HG02798 (cell line): ENCODE measurements at regions not wholly inside any gene's neighbourhood (a gene's known extent, or its start where the extent isn't known, plus 50 kb on each side); places are given as distances from the start of the nearest gene placed in this dataset.
"Not testable (repeated sequence)": the region's sequence is repeated elsewhere in the genome, so short reads cannot be mapped to it uniquely, and the experiment has no call there.

Experiments used
- ATAC-seq: cut with Tn5 transposase; IDR thresholded peaks from one replicate; pipeline ENCODE4 v1.9.1; 2021; ENCODE audit warnings: mild to moderate bottlenecking; ENCODE audit not compliant: unreplicated experiment, poor library complexity

GRCh38 chr16:7887316-7887715 lies 554.7 kb downstream of the RBFOX1 start:
- no peak for ATAC-seq

GRCh38 chr16:7871979-7872378 lies 539.3 kb downstream of the RBFOX1 start:
- no peak for ATAC-seq

- ATAC-seq: no peak
Observed at GRCh38 chr16:7871371-7871770, 538.7 kb downstream of the RBFOX1 start.

- ATAC-seq: no peak
Observed at GRCh38 chr16:7867831-7868230, 535.2 kb downstream of the RBFOX1 start.

GRCh38 chr16:7866144-7866543 lies 533.5 kb downstream of the RBFOX1 start:
- ATAC-seq: no peak

GRCh38 chr16:7865393-7865792 lies 532.7 kb downstream of the RBFOX1 start:
- not testable (repeated sequence) for ATAC-seq

- ATAC-seq: no peak
Observed at GRCh38 chr16:7861891-7862582, 529.4 kb downstream of the RBFOX1 start.

- ATAC-seq: no peak
Observed at GRCh38 chr16:7853197-7853596, 520.6 kb downstream of the RBFOX1 start.

GRCh38 chr16:7849841-7850240 lies 517.2 kb downstream of the RBFOX1 start:
- ATAC-seq: no peak

- ATAC-seq: no peak
Observed at GRCh38 chr16:7843261-7843660, 510.6 kb downstream of the RBFOX1 start.

GRCh38 chr16:7839568-7839967 lies 506.9 kb downstream of the RBFOX1 start:
- no peak for ATAC-seq

- ATAC-seq: no peak
Observed at GRCh38 chr16:7834771-7835431, 502.3 kb downstream of the RBFOX1 start.

GRCh38 chr16:7820816-7821215 lies 488.2 kb downstream of the RBFOX1 start:
- ATAC-seq: no peak

GRCh38 chr16:7805686-7806396 lies 473.2 kb downstream of the RBFOX1 start:
- no peak for ATAC-seq

- no peak for ATAC-seq
Observed at GRCh38 chr16:7804635-7805195, 472.1 kb downstream of the RBFOX1 start.

GRCh38 chr16:7792346-7792745 lies 459.7 kb downstream of the RBFOX1 start:
- no peak for ATAC-seq

GRCh38 chr16:7791028-7791590 lies 458.5 kb downstream of the RBFOX1 start:
- ATAC-seq: no peak

- no peak for ATAC-seq
Observed at GRCh38 chr16:7775072-7775488, 442.4 kb downstream of the RBFOX1 start.

GRCh38 chr16:7772722-7773121 lies 440.1 kb downstream of the RBFOX1 start:
- ATAC-seq: no peak

GRCh38 chr16:7769091-7769490 lies 436.4 kb downstream of the RBFOX1 start:
- not testable (repeated sequence) for ATAC-seq

- no peak for ATAC-seq
Observed at GRCh38 chr16:7765079-7765550, 432.5 kb downstream of the RBFOX1 start.
